ENCODE measurements at regions not wholly inside any gene's neighbourhood (a gene's known extent, or its start where the extent isn't known, plus 50 kb on each side); places are given as distances from the start of the nearest gene placed in this dataset.

- TF ChIP-seq, protein P1, sequence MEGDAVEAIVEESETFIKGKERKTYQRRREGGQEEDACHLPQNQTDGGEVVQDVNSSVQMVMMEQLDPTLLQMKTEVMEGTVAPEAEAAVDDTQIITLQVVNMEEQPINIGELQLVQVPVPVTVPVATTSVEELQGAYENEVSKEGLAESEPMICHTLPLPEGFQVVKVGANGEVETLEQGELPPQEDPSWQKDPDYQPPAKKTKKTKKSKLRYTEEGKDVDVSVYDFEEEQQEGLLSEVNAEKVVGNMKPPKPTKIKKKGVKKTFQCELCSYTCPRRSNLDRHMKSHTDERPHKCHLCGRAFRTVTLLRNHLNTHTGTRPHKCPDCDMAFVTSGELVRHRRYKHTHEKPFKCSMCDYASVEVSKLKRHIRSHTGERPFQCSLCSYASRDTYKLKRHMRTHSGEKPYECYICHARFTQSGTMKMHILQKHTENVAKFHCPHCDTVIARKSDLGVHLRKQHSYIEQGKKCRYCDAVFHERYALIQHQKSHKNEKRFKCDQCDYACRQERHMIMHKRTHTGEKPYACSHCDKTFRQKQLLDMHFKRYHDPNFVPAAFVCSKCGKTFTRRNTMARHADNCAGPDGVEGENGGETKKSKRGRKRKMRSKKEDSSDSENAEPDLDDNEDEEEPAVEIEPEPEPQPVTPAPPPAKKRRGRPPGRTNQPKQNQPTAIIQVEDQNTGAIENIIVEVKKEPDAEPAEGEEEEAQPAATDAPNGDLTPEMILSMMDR (conservative IDR thresholded peaks at IDR 0.05): no peak
- TF ChIP-seq ZFX (IDR thresholded peaks at IDR 0.05): no peak
Observed at GRCh38 chr13:108495646-108496361, 133.6 kb upstream of the MYO16 start.
